H1 (cell line): ENCODE measurements at regions not wholly inside any gene's neighbourhood (a gene's known extent, or its start where the extent isn't known, plus 50 kb on each side); places are given as distances from the start of the nearest gene placed in this dataset.

Experiments used
- CTCF ChIA-PET: fragments of 300-600 bp; sonication (Branson Sonifier 250); formaldehyde crosslinking; loops from one replicate; lab custom pipeline; 2021; ENCODE audit not compliant: partially characterized antibody; lab: Charles Lee
- POLR2A ChIA-PET: fragments of 300-600 bp; sonication (Branson Sonifier 250); formaldehyde crosslinking; loops from one replicate; lab custom pipeline; 2021; ENCODE audit warnings: inconsistent platforms; ENCODE audit not compliant: partially characterized antibody; lab: Charles Lee
- DNase-seq, 2 experiments: peaks; one replicate each; pipeline versions ENCODE4 v3.0.0 to v3.0.0-alpha.2; 2010 to 2022; ENCODE audit warnings: low spot score in 2 of 2, low read depth in 1 of 2, mixed read lengths in 1 of 2
- FAIRE-seq: peaks from 2 replicates; lab custom pipeline; 2011; peaks lifted over from hg19 to GRCh38; lab: Jason Lieb, UNC
- H2AFZ ChIP-seq: 2 replicates; pipeline ENCODE4 v1.8.1; 2012; ENCODE audit warnings: low read length, inconsistent platforms
- H2AK5ac ChIP-seq: 2 replicates; pipeline ENCODE4 v1.6.1; 2013; ENCODE audit warnings: low read depth, low read length
- H2BK120ac ChIP-seq: replicated peaks from 2 replicates; pipeline ENCODE3; 2013; ENCODE audit warnings: low read depth, low read length, inconsistent platforms
- H2BK12ac ChIP-seq: 2 replicates; pipeline ENCODE4 v1.6.1; 2013; ENCODE audit warnings: low read depth, low read length
- H2BK15ac ChIP-seq: 2 replicates; pipeline ENCODE4 v1.6.1; 2013; ENCODE audit warnings: low read length
- H2BK20ac ChIP-seq: 2 replicates; pipeline ENCODE4 v1.6.1; 2013; ENCODE audit warnings: low read length
- H2BK5ac ChIP-seq: 2 replicates; pipeline ENCODE4 v1.6.1; 2013; ENCODE audit warnings: low read depth, low read length
- H3K14ac ChIP-seq: 2 replicates; pipeline ENCODE4 v1.6.1; 2013; ENCODE audit warnings: inconsistent platforms; ENCODE audit not compliant: insufficient read length
- H3K18ac ChIP-seq: 2 replicates; pipeline ENCODE4 v1.6.1; 2013; ENCODE audit warnings: low read length; ENCODE audit errors: extremely low read depth
- H3K23ac ChIP-seq: 2 replicates; pipeline ENCODE4 v1.6.1; 2013; ENCODE audit warnings: inconsistent platforms; ENCODE audit not compliant: insufficient read length
- H3K23me2 ChIP-seq: 2 replicates; pipeline ENCODE4 v1.6.1; 2013; ENCODE audit warnings: low read depth, low read length
- H3K27ac ChIP-seq: 2 replicates; pipeline ENCODE4 v1.6.1; 2011; ENCODE audit warnings: low read depth, low read length, inconsistent platforms
- H3K27me3 ChIP-seq, 4 experiments: replicated peaks in 1 of 4; 1 replicate in 1 of 4; 2 replicates in 3 of 4; pipeline versions ENCODE4 v1.6.1 to v1.8.1; 2011 to 2013; ENCODE audit warnings: low read length in 3 of 4, mild to moderate bottlenecking in 3 of 4, inconsistent platforms in 2 of 4, mixed read lengths in 2 of 4, moderate library complexity in 1 of 4; ENCODE audit not compliant: control insufficient read depth in 3 of 4, insufficient read depth in 3 of 4; ENCODE audit errors: extremely low read depth in 1 of 4
- H3K36me3 ChIP-seq, 4 experiments: 2 replicates each; pipeline versions ENCODE4 v1.6.1 to v1.8.1; 2011 to 2013; ENCODE audit warnings: mild to moderate bottlenecking in 4 of 4, low read length in 3 of 4, moderate library complexity in 2 of 4, control low read depth in 1 of 4, inconsistent platforms in 1 of 4; ENCODE audit not compliant: insufficient read depth in 4 of 4, control insufficient read depth in 2 of 4
- H3K4ac ChIP-seq: replicated peaks from 2 replicates; pipeline ENCODE3; 2013; ENCODE audit warnings: low read length, low read depth, mixed read lengths, inconsistent platforms; ENCODE audit not compliant: insufficient read length
- H3K4me1 ChIP-seq, 4 experiments: replicated peaks in 1 of 4; 1 replicate in 1 of 4; 2 replicates in 3 of 4; pipeline versions ENCODE4 v1.6.1 to v1.8.1; 2011 to 2013; ENCODE audit warnings: low read length in 3 of 4, inconsistent platforms in 2 of 4, mixed read lengths in 1 of 4; ENCODE audit not compliant: insufficient read depth in 4 of 4, control insufficient read depth in 3 of 4
- H3K4me2 ChIP-seq, 2 experiments: 2 replicates each; pipeline versions ENCODE4 v1.6.1 to v1.8.1; 2011 to 2013; ENCODE audit warnings: low read depth in 2 of 2, low read length in 2 of 2, control low read depth in 1 of 2, inconsistent platforms in 1 of 2, mild to moderate bottlenecking in 1 of 2; ENCODE audit not compliant: insufficient read depth in 1 of 2
- H3K4me3 ChIP-seq, 4 experiments: fragments of 200-600, 300-600 bp in 1 of 4; sonication (generic), shearing (Covaris generic), sonication (Bioruptor Twin) in 1 of 4; 2 replicates each; pipeline versions ENCODE4 v1.5.1 to v1.8.1; 2011 to 2016; ENCODE audit warnings: low read length in 4 of 4, low read depth in 3 of 4, control low read depth in 2 of 4, inconsistent platforms in 2 of 4, mild to moderate bottlenecking in 2 of 4, mixed read lengths in 1 of 4, moderate library complexity in 1 of 4; ENCODE audit not compliant: insufficient read depth in 2 of 4; ENCODE audit errors: extremely low read depth in 1 of 4
- H3K56ac ChIP-seq: replicated peaks from 2 replicates; pipeline ENCODE3; 2013; ENCODE audit warnings: low read depth, mild to moderate bottlenecking, mixed read lengths, low read length, inconsistent platforms; ENCODE audit not compliant: insufficient read length
- H3K79me1 ChIP-seq: 2 replicates; pipeline ENCODE4 v1.6.1; 2013; ENCODE audit warnings: low read depth, low read length, control low read depth
- H3K79me2 ChIP-seq, 2 experiments: 2 replicates each; pipeline versions ENCODE4 v1.6.1 to v1.8.1; 2012 to 2013; ENCODE audit warnings: low read length in 2 of 2, mild to moderate bottlenecking in 2 of 2, inconsistent platforms in 1 of 2; ENCODE audit not compliant: insufficient read depth in 2 of 2, control insufficient read depth in 1 of 2
- H3K9ac ChIP-seq, 4 experiments: replicated peaks in 1 of 4; 1 replicate in 1 of 4; 2 replicates in 3 of 4; pipeline versions ENCODE4 v1.6.1 to v1.8.1; 2011 to 2013; ENCODE audit warnings: low read depth in 3 of 4, low read length in 3 of 4, control low read depth in 2 of 4, mild to moderate bottlenecking in 2 of 4, moderate library complexity in 2 of 4, inconsistent platforms in 1 of 4; ENCODE audit errors: extremely low read depth in 1 of 4
- H3K9me3 ChIP-seq, 2 experiments: 2 replicates each; pipeline versions ENCODE4 v1.6.1 to v1.8.1; 2012 to 2013; ENCODE audit warnings: mild to moderate bottlenecking in 2 of 2, moderate library complexity in 2 of 2, control low read depth in 1 of 2, inconsistent platforms in 1 of 2, low read depth in 1 of 2, low read length in 1 of 2, mixed read lengths in 1 of 2; ENCODE audit not compliant: insufficient read depth in 2 of 2
- H4K20me1 ChIP-seq, 2 experiments: replicated peaks in 1 of 2; 2 replicates each; pipeline versions ENCODE3 to v1.8.1; 2011 to 2013; ENCODE audit warnings: inconsistent platforms in 2 of 2, low read length in 2 of 2, mild to moderate bottlenecking in 1 of 2; ENCODE audit not compliant: insufficient read depth in 2 of 2, control insufficient read depth in 1 of 2
- H4K5ac ChIP-seq: 2 replicates; pipeline ENCODE4 v1.6.1; 2013; ENCODE audit warnings: low read length, low read depth, mixed read lengths, inconsistent platforms; ENCODE audit not compliant: insufficient read length
- H4K8ac ChIP-seq: 2 replicates; pipeline ENCODE4 v1.8.0; 2013; ENCODE audit warnings: mild to moderate bottlenecking, moderate library complexity, low read length, inconsistent platforms; ENCODE audit not compliant: insufficient read depth; ENCODE audit errors: extremely low read depth
- H4K91ac ChIP-seq: replicated peaks from 2 replicates; pipeline ENCODE3; 2013; ENCODE audit warnings: low read length, mixed read lengths, inconsistent platforms; ENCODE audit not compliant: insufficient read length
- CEBPB ChIP-seq: IDR thresholded peaks from 2 replicates; pipeline ENCODE4 v1.6.1; 2012; ENCODE audit warnings: low read depth, low read length
- NANOG ChIP-seq: IDR thresholded peaks from 2 replicates; pipeline ENCODE4 v1.6.1; 2011; ENCODE audit warnings: low read length, low read depth, mild to moderate bottlenecking, inconsistent platforms; ENCODE audit not compliant: insufficient read depth, poor library complexity, severe bottlenecking
- WGBS, 2 experiments: shearing (Covaris generic) in 1 of 2; methylation state at CpG; one replicate each; pipeline versions ENCODE4 v1.1.6 to v1.1.7; 2013 to 2015; ENCODE audit warnings: low lambda C conversion rate in 2 of 2, mixed read lengths in 2 of 2, inconsistent platforms in 1 of 2, low coverage in 1 of 2, missing lambda C conversion rate in 1 of 2; ENCODE audit not compliant: insufficient replicate concordance in 2 of 2, insufficient coverage in 1 of 2, insufficient read length in 1 of 2; ENCODE audit errors: extremely low coverage in 1 of 2, missing lambda C conversion rate in 1 of 2; 5-methylcytosine and 5-hydroxymethylcytosine counted together

DNA sequence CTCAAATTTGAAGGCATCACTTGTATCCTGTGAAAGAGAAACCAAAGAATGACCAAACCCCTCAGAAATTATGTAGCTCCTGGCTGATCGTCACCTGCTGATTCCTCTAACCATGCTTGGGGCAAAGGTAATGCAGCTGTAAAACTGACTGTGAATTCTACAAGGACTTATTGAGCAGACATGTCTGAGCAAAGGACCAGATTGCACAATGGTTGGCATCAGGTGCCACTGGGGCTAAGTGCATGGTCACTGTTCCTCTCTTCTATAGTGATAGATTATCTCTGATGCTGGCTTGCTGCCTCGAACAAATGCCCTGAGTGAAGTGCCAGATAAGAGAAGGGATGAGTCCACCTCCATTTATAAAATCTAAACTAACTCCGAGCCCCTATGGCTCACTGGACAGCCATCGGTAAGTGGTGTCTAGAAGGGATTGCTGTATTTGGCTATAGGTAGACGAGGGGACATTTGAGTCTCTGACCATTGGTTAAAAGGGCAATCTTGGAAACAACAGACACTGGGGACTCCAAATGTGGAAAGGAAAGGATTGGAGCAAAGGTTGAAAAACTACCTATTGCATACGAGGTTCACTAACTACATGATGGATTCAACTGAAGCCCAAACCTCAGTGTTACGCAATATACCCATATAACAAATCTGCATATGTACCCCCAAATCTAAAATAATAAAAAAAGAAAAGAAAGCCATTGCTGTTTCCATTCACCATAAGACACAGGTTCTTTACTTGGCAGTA lies 110.7 kb upstream of the IGSF1 start:
- FAIRE-seq, result no peak
- no peak overlapping the region for H3K4me2 ChIP-seq
- CTCF ChIA-PET, result no interaction called here

More for the DNA sequence above, 110.7 kb upstream of the IGSF1 start:
- Histone ChIP-seq H4K5ac (no peak overlapping the region), H3K79me2 (no peaks in the 10 kb centered on the region), H3K4me3 (no peak overlapping the region), H2BK12ac (no peak overlapping the region), H3K36me3 (no peaks in the 10 kb centered on the region; a peak in 1 of 8 replicates), H3K9ac (no peak overlapping the region), H3K79me1 (no peaks in the 10 kb centered on the region), H3K23ac (no peak overlapping the region), H3K23me2 (no peaks in the 10 kb centered on the region), H2AK5ac (no peak overlapping the region), H4K91ac (no peak overlapping the region), H3K27ac (no peak overlapping the region), H4K8ac (no peak overlapping the region), H3K27me3 (no peaks in the 10 kb centered on the region), H2BK120ac (no peak overlapping the region), H2AFZ (no peak overlapping the region), H3K18ac (no peak overlapping the region), H3K56ac (no peak overlapping the region), H2BK15ac (no peak overlapping the region), H3K14ac (no peak overlapping the region), H4K20me1 (no peaks in the 10 kb centered on the region), H2BK5ac (no peak overlapping the region), H3K4me1 (peaks cover 0 to 5% (median 2%) of the 10 kb centered on the region in 4 experiments; a peak in 2 of 7 replicates), H2BK20ac (no peak overlapping the region), H3K9me3 (no peaks in the 10 kb centered on the region), H3K4ac (no peak overlapping the region)
- POLR2A ChIA-PET, result no interaction called here
- no peak for DNase-seq
- TF ChIP-seq NANOG (no peak), CEBPB (peak; percentile 53; the same call in 1 of the 2 replicates)
- WGBS, 2 experiments, result 94% methylated on average over 5 of the region's 7 CpGs; no CpG with 5 or more reads in 1 of the 2 experiments
